Heart right ventricle (tissue), 16 donors: ENCODE measurements at regions not wholly inside any gene's neighbourhood (a gene's known extent, or its start where the extent isn't known, plus 50 kb on each side); places are given as distances from the start of the nearest gene placed in this dataset.

Source experiments
- ATAC-seq, 8 donors: fragments of 200-7000 bp; cut with Tn5 transposase; one replicate each; pipeline ENCODE4 v1.9.1; 2020; ENCODE audit warnings: mild to moderate bottlenecking in 8 of 8, moderate library complexity in 8 of 8, moderate number of reproducible peaks in 1 of 8
- DNase-seq, 2 donors: peaks; one replicate each; pipeline ENCODE4 v3.0.0-alpha.2; 2020
- H3K27ac ChIP-seq, 10 donors: fragments of 200-600 bp; sonication (generic) in 2 of 10; one replicate each; pipeline versions ENCODE4 v1.5.0 to v1.8.0; 2020 to 2022; ENCODE audit warnings: mild to moderate bottlenecking in 3 of 10
- H3K27me3 ChIP-seq, 7 donors: fragments of 200-600 bp; one replicate each; pipeline ENCODE4 v1.8.0; 2021 to 2022; ENCODE audit warnings: mild to moderate bottlenecking in 2 of 7
- H3K36me3 ChIP-seq, 9 donors: fragments of 200-600 bp; sonication (generic) in 1 of 9; one replicate each; pipeline versions ENCODE4 v1.5.0 to v1.8.0; 2020 to 2022; ENCODE audit warnings: mild to moderate bottlenecking in 2 of 9
- H3K4me1 ChIP-seq, 9 donors: fragments of 200-600 bp; sonication (generic) in 1 of 9; one replicate each; pipeline versions ENCODE4 v1.5.0 to v1.8.0; 2020 to 2022; ENCODE audit warnings: mild to moderate bottlenecking in 4 of 9
- H3K4me3 ChIP-seq, 10 donors: fragments of 200-600 bp; sonication (generic) in 2 of 10; one replicate each; pipeline versions ENCODE4 v1.5.0 to v1.8.0; 2020 to 2022; ENCODE audit warnings: mild to moderate bottlenecking in 7 of 10, moderate library complexity in 2 of 10
- H3K9me3 ChIP-seq, 11 donors: fragments of 200-600 bp in 10 of 11; sonication (generic) in 2 of 11; one replicate each; pipeline versions ENCODE4 v1.5.0 to v1.8.0; 2013 to 2022; ENCODE audit warnings: mild to moderate bottlenecking in 2 of 11, control low read depth in 1 of 11, moderate library complexity in 1 of 11
- WGBS, 2 donors: extraction: QIAGEN DNeasy Blood & Tissue Kit; methylation state at CpG; one replicate each; pipeline ENCODE4 v1.1.7; 2013; ENCODE audit warnings: inconsistent platforms in 1 of 2; 5-methylcytosine and 5-hydroxymethylcytosine counted together
- intact Hi-C, 10 donors: fragments of 100-400 bp; cut with DNase I; formaldehyde crosslinking; loops; one replicate each; pipeline versions ENCODE4 v1.11.1 to v1.14.2; 2022
- TF ChIP-seq, protein P1 (sequence below), 9 donors: fragments of 200-600 bp; sonication (generic) in 2 of 9; IDR thresholded peaks; one replicate each; pipeline versions ENCODE4 v1.5.0 to v1.8.0; 2021 to 2022; ENCODE audit warnings: antibody characterized with exemption in 9 of 9, mild to moderate bottlenecking in 5 of 9, moderate library complexity in 1 of 9
- donor health status: Arrhythmogenic right ventricular cardiomyopathy.
- donor health status: ischemic (EF 13 %, LVEDD 7.1; RV severe dilation, severe dysfunction).
- donor health status: healthy with polysubstance abuse.
- donor health status: DM: no; HTN: yes; CAD: no.
- donor health status: DM: no; HTN: no; CAD: no.
- donor health status: ischemic (EF 25% LVEDD 6.9; RV normal size, moderate dysfunction).
- donor health status: ischemic (EF 25% LVEDD 5.7; RV mildly dilated, moderate dysfunction).
- donor health status: healthy.
- donor health status: DM: yes; HTN: yes; CAD: no.
- donor health status: Ischemic cardiomyopathy.
- donor health status: ischemic (EF 35%, LVEDD 5.7; RV mildly dilated, moderate dysfunction).
- donor health status: nonischemic (EF 11% LVEDD 7.7; RV severe dilation, severe dysfunction).
- donor health status: DM: yes; HTN: yes; CAD: no.
- donor health status: PGD.
- donor health status: ischemic (EF 29% LVEDD 5.4; RV normal size, mild dysfunction).
- donor health status: nonischemic (EF 23%, LVEDD 6.1; RV moderate dilation, normal function).

DNA sequence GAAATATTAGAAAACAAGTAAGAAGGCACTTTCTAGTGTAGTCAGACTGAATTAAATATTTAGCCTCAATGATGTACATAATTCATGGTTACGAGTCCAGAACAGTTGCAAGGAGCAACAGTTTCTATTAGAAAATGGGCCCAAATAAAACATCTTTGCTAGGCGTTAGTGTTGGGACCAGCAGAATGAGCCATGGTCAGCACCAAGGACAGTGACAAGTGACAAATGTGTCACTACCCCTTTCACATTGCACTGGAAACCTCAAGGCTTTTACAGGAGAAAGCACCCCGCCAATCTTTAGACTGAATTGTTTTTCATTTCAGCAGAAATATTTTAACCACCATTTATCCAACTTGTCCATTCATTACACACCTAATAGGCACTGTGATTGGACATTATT lies 301.3 kb upstream of the ADCY2 start:
- intact Hi-C loops: no loop called here
- ATAC-seq (no peak), DNase-seq (no peak)
- 24 to 28% methylated on average over 3 of the region's 3 CpGs for WGBS, 2 donors
- no peaks in the 10 kb centered on the region for H3K36me3 ChIP-seq
- TF ChIP-seq, protein P1, sequence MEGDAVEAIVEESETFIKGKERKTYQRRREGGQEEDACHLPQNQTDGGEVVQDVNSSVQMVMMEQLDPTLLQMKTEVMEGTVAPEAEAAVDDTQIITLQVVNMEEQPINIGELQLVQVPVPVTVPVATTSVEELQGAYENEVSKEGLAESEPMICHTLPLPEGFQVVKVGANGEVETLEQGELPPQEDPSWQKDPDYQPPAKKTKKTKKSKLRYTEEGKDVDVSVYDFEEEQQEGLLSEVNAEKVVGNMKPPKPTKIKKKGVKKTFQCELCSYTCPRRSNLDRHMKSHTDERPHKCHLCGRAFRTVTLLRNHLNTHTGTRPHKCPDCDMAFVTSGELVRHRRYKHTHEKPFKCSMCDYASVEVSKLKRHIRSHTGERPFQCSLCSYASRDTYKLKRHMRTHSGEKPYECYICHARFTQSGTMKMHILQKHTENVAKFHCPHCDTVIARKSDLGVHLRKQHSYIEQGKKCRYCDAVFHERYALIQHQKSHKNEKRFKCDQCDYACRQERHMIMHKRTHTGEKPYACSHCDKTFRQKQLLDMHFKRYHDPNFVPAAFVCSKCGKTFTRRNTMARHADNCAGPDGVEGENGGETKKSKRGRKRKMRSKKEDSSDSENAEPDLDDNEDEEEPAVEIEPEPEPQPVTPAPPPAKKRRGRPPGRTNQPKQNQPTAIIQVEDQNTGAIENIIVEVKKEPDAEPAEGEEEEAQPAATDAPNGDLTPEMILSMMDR (IDR thresholded peaks at IDR 0.05): no peak
- no peaks in the 10 kb centered on the region for H3K27me3 ChIP-seq
- peaks cover 0 to 3% (median 0%) of the 10 kb centered on the region in 11 donors for H3K9me3 ChIP-seq
- H3K4me1 ChIP-seq: no peaks in the 10 kb centered on the region
- H3K27ac ChIP-seq: no peak overlapping the region
- no peak overlapping the region for H3K4me3 ChIP-seq

DNA sequence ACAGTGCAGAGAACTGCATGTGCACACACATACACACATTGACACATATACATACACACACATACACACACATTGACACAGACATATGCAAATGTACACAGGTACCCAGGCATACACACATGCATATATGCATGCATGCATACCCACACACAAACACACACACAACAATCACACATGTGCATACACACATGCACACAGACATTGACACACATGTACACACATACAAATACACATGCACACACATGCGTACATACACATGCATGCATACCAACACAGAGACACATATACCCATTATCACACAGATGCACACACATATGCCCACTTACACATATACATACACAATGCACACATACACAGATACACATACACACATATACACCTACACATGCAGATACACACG lies 299.6 kb upstream of the ADCY2 start:
- H3K4me3 ChIP-seq: no peak overlapping the region
- no peaks in the 10 kb centered on the region for H3K4me1 ChIP-seq
- H3K27ac ChIP-seq: no peak overlapping the region
- DNase-seq (no peak), ATAC-seq (no peak)
- 78 to 82% methylated on average over 2 of the region's 2 CpGs for WGBS, 2 donors
- H3K27me3 ChIP-seq: peaks cover 0 to 4% (median 0%) of the 10 kb centered on the region in 7 donors
- H3K36me3 ChIP-seq: no peaks in the 10 kb centered on the region
- TF ChIP-seq, protein P1 (IDR thresholded peaks at IDR 0.05): no peak
- peaks cover 0 to 3% (median 0%) of the 10 kb centered on the region in 11 donors for H3K9me3 ChIP-seq
- intact Hi-C loops: no loop called here

DNA sequence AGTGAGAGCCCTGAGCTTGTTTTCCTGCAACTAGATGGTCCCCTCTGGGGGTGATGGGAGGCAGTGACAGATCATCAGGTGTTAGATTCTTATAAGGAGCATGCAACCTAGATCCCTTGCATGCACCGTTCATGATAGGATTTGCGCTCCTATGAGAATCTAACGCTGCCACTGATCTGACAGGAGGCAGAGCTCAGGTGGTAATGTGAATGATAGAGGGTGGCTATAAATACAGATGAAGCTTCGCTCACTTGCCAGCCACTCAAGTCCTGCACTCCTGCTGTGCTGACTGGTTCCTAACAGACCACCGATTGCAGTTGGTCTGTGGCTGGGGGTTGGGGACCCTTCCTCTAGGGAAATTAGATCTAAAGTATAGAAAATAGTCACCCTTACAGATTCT lies 290.6 kb upstream of the ADCY2 start:
- intact Hi-C loops: no loop called here
- H3K4me1 ChIP-seq: no peaks in the 10 kb centered on the region
- H3K9me3 ChIP-seq: peaks cover 0 to 3% (median 0%) of the 10 kb centered on the region in 11 donors
- WGBS, 2 donors: 58 to 66% methylated on average over 5 of the region's 5 CpGs
- no peak overlapping the region for H3K27ac ChIP-seq
- H3K36me3 ChIP-seq: no peaks in the 10 kb centered on the region
- DNase-seq: no peak
- no peak overlapping the region for H3K4me3 ChIP-seq
- no peak for ATAC-seq
- TF ChIP-seq, protein P1 (IDR thresholded peaks at IDR 0.05): no peak
- H3K27me3 ChIP-seq: no peaks in the 10 kb centered on the region

GRCh38 chr5:7117961-7118360 lies 278.0 kb upstream of the ADCY2 start:
- intact Hi-C loops: no loop called here
- H3K4me3 ChIP-seq: no peak overlapping the region
- no peaks in the 10 kb centered on the region for H3K36me3 ChIP-seq
- H3K4me1 ChIP-seq: no peaks in the 10 kb centered on the region
- peaks cover 0 to 24% (median 6%) of the 10 kb centered on the region in 11 donors for H3K9me3 ChIP-seq
- TF ChIP-seq, protein P1 (IDR thresholded peaks at IDR 0.05): no peak
- 75 to 81% methylated on average over 6 of the region's 6 CpGs for WGBS, 2 donors
- no peak for ATAC-seq
- no peaks in the 10 kb centered on the region for H3K27me3 ChIP-seq
- DNase-seq: no peak
- no peak overlapping the region for H3K27ac ChIP-seq
